ENCODE measurements at regions not wholly inside any gene's neighbourhood (a gene's known extent, or its start where the extent isn't known, plus 50 kb on each side); places are given as distances from the start of the nearest gene placed in this dataset.
"Not testable (repeated sequence)": the region's sequence is repeated elsewhere in the genome, so short reads cannot be mapped to it uniquely, and the experiment has no call there.

DNA sequence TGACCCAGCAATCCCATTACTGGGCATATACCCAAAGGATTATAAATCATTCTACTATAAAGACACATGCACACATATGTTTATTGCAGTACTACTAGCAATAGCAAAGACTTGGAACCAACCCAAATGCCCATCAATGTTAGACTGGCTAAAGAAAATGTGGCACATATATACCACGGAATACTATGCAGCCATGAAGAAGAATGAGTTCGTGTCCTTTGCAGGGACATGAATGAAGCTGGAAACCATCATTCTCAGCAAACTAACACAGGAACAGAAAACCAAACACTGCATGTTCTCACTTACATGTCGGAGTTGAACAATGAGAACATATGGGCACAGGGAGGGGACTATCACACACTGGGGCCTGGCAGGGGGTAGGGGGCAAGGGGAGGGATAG is 183.0 kb downstream of the HACE1 start:
- DNase-seq (ENCODE audit: low read depth, low spot score): not testable (repeated sequence)

DNA sequence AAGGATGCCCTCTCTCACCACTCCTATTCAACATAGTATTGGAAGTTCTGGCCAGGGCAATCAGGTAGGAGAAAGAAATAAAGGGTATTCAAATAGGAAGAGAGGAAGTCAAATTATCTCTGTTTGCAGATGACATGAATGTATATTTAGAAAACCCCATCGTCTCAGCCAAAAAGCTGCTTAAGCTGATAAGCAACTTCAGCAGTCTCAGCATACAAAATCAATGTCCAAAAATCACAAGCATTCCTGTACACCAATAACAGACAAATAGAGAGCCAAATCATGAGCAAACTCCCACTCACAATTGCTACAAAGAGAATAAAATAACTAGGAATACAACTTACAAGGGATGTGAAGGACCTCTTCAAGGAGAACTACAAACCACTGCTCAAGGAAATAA is 184.6 kb downstream of the HACE1 start:
- not testable (repeated sequence) for DNase-seq (ENCODE audit: low read depth, low spot score)

DNA sequence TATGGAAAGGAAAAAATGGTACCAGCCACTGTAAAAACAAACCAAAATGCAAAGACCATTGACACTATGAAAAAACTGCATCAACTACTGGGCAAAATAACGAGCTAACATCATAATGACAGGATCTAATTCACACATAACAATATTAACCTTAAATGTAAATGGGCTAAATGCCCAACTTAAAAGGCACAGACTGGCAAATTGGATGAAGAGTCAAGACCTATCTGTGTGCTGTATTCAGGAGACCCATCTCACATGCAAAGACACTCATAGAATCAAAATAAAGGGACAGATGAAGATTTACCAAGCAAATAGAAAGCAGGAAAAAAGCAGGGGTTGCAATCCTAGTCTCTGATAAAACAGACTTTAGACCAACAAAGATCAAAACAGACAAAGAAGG is 186.6 kb downstream of the HACE1 start:
- not testable (repeated sequence) for DNase-seq (ENCODE audit: low read depth, low spot score)

DNA sequence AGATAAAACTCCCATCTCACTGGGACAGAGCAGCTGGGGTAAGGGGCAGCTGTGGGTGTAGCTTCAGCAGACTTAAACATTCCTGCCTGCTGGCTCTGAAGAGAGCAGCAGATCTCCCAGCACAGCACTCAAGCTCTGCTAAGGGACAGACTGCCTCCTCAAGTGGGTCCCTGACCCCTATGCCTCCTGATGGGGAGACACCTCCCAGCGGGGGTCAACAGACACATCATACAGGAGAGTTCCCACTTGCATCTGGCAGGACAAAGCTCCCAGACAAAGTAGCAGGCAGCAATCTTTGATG is 188.2 kb downstream of the HACE1 start:
- DNase-seq (ENCODE audit: low read depth, low spot score): not testable (repeated sequence)

DNA sequence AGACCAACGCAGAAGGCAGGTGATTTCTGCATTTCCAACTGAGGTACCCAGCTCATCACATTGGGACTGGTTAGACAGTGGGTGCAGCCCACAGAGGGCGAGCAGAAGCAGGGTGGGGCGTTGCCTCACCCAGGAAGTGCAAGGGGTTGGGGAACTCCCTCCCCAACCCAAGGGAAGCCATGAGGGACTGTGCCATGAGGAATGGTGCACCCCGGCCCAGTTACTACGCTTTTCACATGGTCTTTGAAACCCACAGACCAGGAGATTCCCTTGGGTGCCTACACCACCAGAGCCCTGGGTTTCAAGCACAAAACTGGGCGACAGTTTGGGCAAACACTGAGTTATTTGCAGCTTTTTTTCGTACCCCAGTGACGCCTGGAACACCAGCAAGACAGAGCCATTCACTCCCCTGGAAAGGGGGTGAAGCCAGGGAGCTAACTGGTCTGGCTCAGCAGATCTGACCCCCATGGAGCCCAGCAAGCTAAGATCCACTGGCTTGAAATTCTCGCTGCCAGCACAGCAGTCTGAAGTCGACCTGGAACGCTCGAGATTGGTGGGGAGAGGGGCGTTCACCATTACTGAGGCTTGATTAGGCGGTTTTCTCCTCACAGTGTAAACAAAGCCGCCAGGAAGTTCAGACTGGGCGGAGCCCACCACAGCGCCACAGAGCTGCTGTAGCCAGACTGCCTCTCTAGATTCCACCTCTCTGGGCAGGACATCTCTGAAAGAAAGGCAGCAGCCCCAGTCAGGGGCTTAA is 188.7 kb downstream of the HACE1 start:
- not testable (repeated sequence) for DNase-seq (ENCODE audit: low read depth, low spot score)

DNA sequence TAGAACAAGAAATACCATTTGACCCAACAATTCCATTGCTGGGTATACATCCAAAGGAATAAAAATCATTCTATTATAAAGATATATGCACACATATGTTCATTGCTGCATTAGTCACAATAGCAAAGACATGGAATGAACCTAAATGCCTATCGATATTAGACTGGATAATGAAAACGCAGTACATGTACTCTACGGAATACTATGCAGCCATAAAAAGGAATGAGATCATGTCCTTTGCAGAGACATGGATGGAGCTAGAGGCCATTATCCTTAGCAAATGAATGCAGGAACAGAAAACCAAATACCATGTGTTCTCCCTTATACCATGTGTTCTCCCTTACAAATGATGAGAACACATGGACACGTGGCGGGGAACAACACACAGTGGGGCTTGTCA is 190.2 kb downstream of the HACE1 start:
- DNase-seq (ENCODE audit: low read depth, low spot score): no peak

DNA sequence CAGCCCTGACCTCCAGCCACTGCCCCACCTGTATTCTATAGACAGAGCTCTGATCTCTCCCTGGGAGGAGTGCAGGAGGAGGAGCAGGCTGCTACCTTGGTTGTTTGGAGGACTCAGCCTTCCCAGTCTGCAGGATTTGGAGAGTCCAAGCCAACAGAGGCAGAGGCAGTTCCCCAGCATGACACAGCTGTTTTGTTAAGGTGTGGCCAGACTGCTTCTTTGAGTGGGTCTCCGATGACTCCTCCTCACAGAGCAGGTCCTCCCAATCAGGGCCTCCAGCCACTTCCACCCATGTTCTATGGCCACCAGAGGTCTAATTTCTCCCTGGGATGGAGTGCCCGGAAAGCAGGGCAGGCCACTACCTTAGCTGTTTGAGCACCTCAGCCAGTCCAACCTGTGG is 203.5 kb downstream of the HACE1 start:
- no peak for DNase-seq (ENCODE audit: low read depth, low spot score)

DNA sequence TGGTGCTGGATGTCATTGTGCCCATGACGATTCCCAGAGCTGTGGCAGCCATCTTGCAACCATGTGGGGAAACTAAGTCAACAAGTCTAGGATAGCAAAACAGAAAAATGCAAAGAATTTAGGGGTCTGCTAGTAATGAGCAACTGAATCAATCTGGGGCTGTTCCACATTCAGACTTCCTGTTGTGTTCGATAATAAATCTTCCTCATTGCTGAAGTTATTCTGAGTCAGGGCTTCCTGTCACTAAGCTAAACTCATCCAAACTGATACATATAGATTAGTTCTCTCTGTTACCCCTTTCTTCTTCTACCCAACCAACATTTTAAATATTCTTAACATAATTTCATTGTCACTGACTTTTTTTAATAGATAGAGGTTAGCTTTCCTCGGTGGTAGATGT is 205.9 kb downstream of the HACE1 start:
- no peak for DNase-seq (ENCODE audit: low read depth, low spot score)

DNA sequence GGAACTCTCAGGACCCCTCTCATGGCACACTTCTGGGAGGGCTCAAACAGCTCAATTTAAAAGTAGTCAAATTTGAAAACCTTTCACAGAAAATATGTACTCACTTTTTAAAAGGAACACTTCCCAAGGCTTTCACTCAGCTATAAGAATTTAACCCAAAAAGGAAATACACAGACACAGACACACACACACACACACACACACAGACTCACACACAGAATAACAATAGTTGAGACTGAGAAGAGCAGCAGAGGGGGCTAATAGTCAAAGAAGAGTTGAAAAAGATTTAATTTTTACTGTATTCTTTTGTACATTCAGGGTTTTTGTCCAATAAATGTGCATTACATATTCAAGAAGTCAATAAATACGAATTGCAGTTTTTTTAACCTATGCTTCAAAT is 211.4 kb downstream of the HACE1 start:
- no peak for DNase-seq (ENCODE audit: low read depth, low spot score)

DNA sequence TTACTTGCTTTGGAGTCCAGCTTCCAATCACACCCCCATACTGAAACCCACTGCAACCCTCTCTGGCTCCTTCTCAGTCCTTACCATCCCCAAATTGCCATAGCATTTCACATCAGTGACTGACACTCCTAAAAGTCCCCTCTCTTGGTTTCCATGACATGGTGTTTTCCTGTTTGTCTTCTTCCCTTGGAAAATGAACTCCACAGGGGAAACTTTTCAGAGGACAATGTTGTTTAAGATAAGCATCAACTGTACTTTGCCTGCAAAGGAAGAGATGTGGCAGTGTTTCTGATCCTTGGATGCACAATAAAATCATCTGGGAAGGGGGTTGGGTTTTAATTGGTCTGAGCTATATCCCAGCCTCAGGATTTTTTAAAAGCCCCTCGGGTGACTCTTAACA is 214.9 kb downstream of the HACE1 start:
- no peak for DNase-seq (ENCODE audit: low read depth, low spot score)

DNA sequence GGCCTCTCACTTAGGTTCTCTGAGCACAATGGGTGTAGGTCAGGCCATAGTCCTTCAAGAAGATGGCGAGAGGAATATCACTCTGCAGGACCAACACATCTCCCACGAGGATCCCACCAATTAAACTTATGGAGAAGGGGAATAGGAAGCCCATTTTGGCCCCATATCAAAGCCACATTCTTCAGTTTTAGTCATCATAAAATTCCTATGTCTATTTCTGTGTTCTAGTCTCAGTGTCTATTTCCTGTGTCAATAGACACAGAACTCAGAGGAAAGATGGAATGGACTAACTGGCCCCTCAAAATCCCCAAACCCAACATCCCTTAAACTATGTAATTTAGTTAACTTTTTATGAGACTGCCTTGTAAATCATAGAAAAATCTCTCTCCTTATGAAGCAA is 216.8 kb downstream of the HACE1 start:
- DNase-seq (ENCODE audit: low read depth, low spot score): no peak

DNA sequence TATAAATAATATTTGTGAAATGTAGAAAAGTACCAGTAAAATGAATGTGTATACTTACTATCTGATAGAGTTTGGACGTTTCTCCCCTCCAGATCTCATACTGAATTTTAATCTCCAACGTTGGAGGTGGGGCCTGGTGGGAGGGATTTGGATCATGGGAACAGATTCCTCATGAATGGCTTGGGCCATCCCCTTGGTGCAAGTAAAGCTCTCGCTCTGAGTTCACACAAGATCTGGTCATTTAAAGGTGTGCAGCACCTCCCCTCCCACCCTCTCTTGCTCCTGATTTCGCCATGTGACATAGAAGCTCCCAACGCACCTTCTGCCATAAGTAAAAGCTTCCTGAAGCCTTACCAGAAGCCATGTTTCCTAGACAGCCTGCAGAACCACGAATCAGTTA is 219.0 kb downstream of the HACE1 start:
- no peak for DNase-seq (ENCODE audit: low read depth, low spot score)

DNA sequence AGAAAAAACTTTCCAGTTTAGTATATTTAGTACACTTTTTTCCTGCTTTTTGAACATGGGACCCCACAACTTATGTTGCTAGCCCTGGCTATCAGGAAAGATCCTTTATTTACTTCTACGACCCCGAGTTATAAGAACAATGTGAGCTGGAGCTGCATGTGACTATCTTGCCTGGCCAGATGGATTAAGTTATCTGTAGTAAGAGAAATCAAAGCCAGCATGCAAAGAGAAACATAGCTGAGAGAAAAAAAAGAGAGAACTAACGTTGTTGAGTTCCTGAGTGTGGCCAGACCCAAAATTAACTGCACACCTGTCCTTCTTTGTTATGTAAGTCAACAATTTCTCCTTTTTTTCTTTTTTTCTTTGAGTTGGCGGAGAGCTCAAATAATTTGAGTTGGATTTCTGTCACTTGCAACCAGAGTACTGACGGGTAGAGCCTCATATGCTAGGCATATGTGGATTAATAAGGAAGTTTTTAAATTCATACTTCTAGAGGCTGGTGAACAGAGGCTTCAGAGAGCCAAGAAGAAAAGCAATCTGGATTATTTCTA is 219.5 kb downstream of the HACE1 start:
- DNase-seq (ENCODE audit: low read depth, low spot score): no peak

DNA sequence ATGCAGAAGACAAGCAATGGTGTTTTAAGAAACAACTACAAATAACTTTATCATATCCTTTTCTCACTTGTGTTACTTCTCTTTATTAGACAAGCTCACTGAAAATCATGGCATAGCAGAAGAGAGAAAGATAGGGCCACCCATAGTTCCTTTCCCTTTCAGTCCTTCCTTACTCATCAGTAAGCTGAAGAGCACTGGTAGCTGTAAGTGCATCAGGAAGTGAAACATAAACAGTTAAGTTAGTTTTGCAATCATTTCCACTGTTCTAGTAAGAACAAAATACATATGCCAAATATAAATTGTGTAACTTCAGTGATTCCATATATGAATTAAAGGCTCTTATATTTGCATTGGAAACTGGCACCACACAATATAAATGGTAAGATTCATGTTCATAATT is 220.1 kb downstream of the HACE1 start:
- DNase-seq (ENCODE audit: low read depth, low spot score): no peak

DNA sequence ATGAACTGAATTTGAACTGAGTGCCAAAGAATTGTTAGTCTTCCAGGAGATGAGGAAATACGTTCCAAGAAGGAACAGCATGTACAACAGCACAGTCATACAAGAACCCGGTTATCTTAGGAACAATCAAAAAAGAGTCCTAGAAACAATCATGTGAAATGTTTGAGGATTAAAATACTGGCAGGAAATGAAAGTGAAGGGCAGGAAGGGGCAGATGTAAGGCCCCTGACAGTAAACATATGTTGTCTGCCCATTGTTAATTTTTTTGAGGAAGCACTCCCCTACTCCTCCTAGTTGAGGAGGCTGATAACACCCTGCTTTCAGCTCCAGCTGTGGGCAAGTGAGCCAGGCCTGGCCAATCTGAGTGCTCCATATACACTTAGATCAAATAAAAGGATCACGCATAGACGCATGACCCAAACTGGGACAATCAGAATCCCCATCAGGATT is 220.9 kb downstream of the HACE1 start:
- no peak for DNase-seq (ENCODE audit: low read depth, low spot score)

DNA sequence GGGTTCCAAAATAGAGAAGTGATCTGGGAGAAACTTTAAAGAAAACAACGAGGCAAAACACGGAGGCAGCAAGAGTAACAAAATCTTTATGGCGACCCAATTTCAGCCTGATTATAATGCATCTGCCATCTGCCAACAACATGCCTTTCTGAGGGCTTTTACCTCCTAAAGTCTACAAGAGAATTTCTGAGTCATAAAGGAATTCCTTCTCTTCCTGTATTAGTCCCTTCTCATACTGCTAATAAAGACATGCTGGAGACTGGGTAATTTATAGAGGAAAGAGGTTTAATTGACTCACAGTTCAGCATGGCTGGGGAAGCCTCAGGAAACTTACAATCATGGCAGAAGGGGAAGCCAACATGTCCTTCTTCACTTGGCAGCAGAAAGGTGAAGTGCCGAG is 226.6 kb downstream of the HACE1 start:
- DNase-seq (ENCODE audit: low read depth, low spot score): peak; percentile 23

DNA sequence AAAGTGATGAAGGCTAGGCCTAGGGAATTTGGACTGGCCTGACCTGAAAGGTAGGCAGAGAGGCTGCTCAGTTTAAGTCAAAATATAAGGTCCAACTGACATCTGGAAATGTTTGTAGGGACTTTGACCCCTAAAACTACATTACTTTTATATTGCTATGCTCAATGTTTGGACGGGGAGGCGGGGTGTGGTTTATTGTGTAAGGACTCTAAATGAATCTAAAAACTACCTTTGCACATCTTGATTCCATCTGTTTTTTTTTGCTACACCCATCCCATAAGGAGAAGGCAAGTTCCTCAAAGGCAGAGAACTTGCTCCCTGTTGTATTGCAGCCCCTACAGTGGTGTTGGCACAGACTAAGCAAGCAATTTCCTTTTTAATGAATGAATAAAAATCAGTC is 227.1 kb downstream of the HACE1 start:
- DNase-seq (ENCODE audit: low read depth, low spot score): no peak

DNA sequence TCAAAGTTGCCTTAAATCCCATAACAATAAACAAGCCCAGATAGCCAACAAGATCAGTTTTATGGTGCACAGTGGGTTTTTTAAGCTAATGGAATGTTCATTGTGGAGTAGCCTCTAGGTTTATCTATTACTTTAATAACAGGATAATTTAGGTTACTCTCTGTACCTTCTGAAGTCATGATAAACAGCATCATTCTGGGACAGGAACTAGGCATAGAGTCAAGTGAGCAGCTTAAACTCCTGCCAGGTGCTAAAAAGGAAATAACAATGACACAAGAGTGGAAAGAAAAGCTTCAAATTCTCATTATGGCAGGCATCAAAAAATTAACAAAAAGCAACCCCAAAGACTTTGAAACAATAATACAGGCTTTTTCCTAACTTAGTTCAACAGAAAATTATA is 228.8 kb downstream of the HACE1 start:
- no peak for DNase-seq (ENCODE audit: low read depth, low spot score)

DNA sequence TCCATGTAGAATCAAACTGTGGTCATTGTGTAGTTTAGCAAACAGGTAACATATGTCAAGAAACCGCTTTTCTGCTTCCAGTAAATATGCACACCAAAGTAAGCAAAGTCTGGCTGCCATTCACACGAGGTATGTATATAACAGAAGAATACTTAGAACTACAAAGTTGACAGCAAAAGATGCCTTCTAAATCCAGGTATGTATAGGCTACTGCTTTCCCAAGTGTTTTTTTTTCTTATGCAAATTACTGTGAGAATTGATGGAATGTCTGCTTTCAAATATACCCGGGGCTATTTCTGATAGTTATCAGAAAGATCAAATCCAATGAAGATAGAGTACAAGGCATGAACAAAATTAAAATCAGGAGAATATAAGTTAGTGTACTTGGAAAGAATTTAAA is 229.2 kb downstream of the HACE1 start:
- DNase-seq (ENCODE audit: low read depth, low spot score): no peak

DNA sequence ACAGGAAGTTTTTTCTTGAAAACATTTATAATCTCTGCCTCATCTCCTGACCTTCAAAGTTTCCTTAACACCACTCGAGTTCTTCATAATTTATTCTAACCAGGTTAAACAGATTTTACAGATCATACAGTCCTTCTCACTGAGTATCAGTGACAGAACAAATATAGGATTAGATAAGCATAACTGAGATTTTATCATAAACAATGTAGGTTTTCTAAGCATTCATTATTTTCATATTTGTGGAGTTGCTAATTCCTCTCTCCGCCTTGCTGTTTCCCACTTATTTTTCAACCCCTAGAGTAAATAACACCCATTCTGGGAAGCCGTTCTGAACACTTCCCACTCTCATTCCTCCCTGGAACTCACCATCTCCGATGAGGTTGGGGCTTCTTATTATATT is 229.9 kb downstream of the HACE1 start:
- DNase-seq (ENCODE audit: low read depth, low spot score): no peak

DNA sequence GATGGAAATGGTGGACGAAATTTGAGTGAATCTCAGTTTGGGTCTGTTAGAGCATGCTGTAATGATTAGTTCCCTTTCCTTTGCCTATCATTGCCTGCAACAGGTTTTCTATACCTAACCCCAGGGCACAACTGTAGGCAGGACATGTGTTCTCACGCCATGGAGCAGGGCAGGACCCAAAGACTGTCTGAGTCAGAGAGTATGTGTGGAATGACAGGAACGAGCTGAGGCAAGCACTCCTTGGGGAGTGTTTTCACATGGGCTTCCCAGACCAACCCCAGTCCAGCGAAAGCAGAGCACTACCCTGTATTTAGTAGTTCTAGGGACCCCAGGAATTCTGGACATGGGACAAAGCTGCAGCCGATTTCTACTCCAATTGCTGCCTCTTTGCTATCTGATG is 234.2 kb downstream of the HACE1 start:
- DNase-seq (ENCODE audit: low read depth, low spot score): peak; percentile 52

DNA sequence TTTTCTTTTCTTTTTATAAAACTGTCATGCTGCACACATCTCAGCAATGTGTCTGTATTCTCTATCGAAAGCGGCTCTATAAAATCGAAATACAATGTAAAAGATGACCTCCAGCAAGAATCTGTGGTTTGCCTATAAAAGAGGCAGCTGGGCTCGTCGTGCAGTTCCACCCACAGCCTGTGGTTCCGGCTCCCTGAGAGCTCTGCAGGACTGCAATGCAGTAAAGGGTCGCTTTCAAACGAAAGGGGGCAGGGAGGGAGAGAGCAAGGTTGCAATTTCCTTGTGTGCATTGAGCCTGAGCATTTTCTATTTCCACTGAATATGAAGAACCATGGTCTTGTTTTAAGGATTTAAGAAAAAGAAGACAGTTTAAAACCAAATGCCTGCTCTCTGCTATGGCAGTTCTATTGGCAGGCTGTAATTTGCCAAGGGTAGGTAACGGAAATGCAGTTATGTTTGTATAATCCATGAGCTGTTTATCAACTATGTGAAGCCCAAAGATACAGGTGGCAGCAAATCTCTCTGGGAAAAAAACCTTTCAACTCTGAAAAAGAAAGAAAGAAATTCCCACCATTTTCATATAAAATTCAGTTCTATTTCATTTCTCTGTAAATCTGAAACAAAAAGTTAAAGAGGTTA is 236.5 kb downstream of the HACE1 start:
- DNase-seq (ENCODE audit: low read depth, low spot score): no peak

DNA sequence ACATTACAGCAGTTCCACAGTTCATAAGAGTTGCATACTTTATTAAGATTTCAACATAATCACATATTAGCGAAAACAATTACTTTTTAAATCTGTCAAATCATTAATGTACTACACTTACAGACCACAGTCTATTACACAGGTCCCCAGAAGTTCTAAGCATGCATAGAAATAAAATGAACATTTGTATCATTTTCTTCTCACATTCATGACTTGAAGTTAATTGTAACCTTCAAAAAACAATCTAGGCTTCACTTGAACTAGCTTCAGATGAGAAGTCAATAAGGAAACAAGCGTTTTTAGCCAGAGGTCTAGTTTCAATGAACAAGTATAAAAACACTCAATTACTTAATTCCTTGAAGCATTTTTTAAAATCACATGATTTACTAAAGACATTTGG is 238.3 kb downstream of the HACE1 start:
- no peak for DNase-seq (ENCODE audit: low read depth, low spot score)

Measured in astrocyte of the hippocampus (primary cell).